22Rv1 (cell line): ENCODE measurements at regions not wholly inside any gene's neighbourhood (a gene's known extent, or its start where the extent isn't known, plus 50 kb on each side); places are given as distances from the start of the nearest gene placed in this dataset.
"Not testable (repeated sequence)": the region's sequence is repeated elsewhere in the genome, so short reads cannot be mapped to it uniquely, and the experiment has no call there.

Experiments
- H3K27ac ChIP-seq: fragments of 450-650 bp; 2 replicates; pipeline ENCODE4 v1.5.1; 2017
- CTCF ChIP-seq: fragments of 450-650 bp; IDR thresholded peaks from 2 replicates; pipeline ENCODE4 v1.5.1; 2017; ENCODE audit warnings: mild to moderate bottlenecking
- ZFX ChIP-seq: fragments of 450-650 bp; IDR thresholded peaks from 2 replicates; pipeline ENCODE4 v1.6.1; 2017; ENCODE audit warnings: antibody characterized with exemption, borderline replicate concordance

GRCh38 chr21:20451046-20451445 is 547.2 kb upstream of the NCAM2 start:
- H3K27ac ChIP-seq, result no peak overlapping the region
- TF ChIP-seq CTCF, result no peak
- TF ChIP-seq ZFX, result no peak

GRCh38 chr21:20452935-20453334 is 545.3 kb upstream of the NCAM2 start:
- TF ChIP-seq ZFX, result no peak
- H3K27ac ChIP-seq, result no peak overlapping the region

- H3K27ac ChIP-seq, result no peak overlapping the region
- TF ChIP-seq CTCF (no peak), ZFX (no peak)
These were observed 538.4 kb upstream of the NCAM2 start for GRCh38 chr21:20459838-20460237.

- no peak for TF ChIP-seq CTCF
- no peak for TF ChIP-seq ZFX
- H3K27ac ChIP-seq, result no peak overlapping the region
These were observed 534.8 kb upstream of the NCAM2 start for GRCh38 chr21:20463362-20463761.

GRCh38 chr21:20469361-20469760 is 528.8 kb upstream of the NCAM2 start:
- no peak overlapping the region for H3K27ac ChIP-seq
- no peak for TF ChIP-seq CTCF
- no peak for TF ChIP-seq ZFX

GRCh38 chr21:20486303-20486702 is 511.9 kb upstream of the NCAM2 start:
- TF ChIP-seq CTCF (no peak), ZFX (no peak)
- no peak overlapping the region for H3K27ac ChIP-seq

GRCh38 chr21:20502915-20503314 is 495.3 kb upstream of the NCAM2 start:
- H3K27ac ChIP-seq, result not testable (repeated sequence)

GRCh38 chr21:20507783-20508182 is 490.4 kb upstream of the NCAM2 start:
- TF ChIP-seq CTCF (no peak), ZFX (no peak)
- H3K27ac ChIP-seq, result no peak overlapping the region
